ENCODE measurements at regions not wholly inside any gene's neighbourhood (a gene's known extent, or its start where the extent isn't known, plus 50 kb on each side); places are given as distances from the start of the nearest gene placed in this dataset.
A peak's percentile ranks its signal among the peaks of the same experiment; 100 is the strongest.
"Not testable (repeated sequence)": the region's sequence is repeated elsewhere in the genome, so short reads cannot be mapped to it uniquely, and the experiment has no call there.

DNA sequence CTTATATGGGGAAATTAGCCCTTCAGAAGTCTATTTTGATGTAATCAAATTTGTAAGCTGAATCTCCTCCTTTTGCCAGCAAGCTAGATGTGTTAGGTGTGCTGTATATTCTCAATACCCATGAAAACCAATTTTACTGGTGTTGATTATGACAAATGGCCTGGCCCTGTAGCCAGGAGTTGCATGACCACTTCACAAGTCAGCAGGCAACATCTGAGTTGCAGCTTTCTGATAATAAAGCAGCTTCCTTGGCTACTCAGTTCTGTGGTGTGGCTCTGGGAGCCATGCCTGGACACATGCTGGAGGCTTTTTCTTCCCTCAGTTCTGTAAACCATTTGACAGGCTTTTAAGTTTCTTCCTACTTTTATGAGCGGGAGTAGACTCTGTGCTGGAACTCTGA lies 154.1 kb upstream of the CXCL13 start:
- DNase-seq = no peak

DNA sequence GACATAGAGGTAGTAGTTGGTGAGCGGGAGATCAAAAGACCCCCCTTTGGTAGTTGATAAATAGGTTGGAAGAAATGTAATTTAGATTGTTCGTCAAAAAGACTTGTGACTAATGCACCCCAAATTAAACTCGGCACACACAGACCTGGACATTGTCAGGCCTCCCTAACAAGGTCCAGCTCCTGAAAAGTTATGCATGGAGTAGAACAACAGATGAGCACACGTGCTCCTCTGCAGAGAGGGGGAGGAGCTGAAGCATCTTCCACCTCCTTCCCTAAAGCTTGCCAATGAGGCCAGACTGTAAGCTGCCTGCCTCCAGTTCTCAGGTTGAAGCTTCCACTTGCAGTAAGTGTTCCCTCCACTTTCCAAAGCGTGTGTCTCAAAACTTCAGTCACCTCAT lies 153.5 kb upstream of the CXCL13 start:
- not testable (repeated sequence) for DNase-seq

DNA sequence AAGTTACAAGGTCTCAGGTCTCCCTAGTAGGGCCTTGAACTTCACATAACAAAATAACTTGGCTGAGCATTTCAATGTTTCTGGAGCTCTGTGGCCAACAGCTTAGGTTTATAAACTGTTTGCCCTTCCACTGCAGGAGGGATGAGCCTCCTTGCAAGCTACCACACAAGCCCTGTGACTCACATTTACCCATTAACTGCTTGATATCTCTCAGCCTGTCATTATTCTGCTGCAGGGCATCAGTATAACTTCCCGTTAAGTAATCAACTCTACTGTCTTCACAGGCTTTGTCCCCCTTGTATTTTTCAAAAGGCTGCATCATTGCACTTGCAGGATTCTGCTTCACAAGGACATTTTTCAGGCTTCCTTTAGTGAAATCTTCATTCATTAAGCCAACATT lies 151.7 kb upstream of the CXCL13 start:
- DNase-seq = no peak

DNA sequence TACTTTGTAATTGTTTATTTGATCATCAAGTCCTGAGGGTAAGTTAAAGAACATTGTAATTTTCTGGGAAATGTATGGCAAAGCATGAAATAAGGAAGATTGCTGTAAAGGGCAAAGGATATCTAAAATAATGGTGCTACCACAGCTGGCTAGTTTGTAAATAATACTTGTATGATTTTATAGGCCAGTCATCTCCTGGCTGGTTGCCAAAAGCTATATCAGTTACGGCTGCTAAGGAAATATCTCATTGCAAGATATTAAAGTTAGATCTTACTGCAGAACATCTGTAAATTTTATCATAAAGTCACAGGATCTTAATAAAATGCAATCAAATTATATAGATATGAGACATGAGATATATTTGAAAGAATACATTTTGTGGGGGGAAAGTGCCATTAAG lies 150.8 kb upstream of the CXCL13 start:
- peak; percentile 58 for DNase-seq

DNA sequence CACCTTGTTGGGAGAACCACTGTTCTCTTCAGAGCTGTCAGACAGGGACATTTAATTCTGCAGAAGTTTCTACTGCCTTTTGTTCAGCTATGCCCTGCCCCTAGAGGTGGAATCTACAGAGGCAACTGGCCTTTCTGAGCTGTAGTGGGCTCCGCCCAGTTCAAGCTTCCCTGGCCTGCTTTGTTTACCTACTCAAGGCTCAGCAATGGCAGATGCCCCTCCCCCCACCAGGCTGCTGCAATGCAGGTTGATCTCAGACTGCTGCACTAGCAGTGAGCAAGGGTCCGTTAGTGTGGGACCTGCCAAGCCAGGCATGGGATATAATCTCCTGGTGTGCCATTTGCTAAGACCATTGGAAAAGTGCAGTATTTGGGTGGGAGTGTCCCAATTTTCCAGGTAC lies 141.5 kb upstream of the CXCL13 start:
- peak; percentile 28 for DNase-seq

DNA sequence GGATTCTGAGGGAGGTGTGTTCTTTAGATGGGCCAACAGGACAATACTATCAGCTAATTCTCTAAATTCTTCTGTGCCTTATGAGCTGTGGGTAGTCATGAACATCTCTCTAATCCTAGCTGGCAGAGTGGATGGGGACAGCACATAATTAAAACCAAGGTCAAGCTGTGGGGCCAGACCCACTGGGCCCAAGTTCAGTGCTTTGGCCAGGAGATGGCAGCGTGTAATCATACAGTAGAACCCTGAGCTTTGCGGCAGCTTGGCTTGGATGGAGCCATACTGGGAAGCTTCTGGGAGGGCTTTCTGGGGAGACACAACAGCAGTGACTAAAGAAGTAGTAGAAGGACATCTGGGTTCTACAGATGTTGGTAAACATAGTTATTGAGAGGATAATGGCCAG lies 140.3 kb upstream of the CXCL13 start:
- DNase-seq = peak; percentile 67

DNA sequence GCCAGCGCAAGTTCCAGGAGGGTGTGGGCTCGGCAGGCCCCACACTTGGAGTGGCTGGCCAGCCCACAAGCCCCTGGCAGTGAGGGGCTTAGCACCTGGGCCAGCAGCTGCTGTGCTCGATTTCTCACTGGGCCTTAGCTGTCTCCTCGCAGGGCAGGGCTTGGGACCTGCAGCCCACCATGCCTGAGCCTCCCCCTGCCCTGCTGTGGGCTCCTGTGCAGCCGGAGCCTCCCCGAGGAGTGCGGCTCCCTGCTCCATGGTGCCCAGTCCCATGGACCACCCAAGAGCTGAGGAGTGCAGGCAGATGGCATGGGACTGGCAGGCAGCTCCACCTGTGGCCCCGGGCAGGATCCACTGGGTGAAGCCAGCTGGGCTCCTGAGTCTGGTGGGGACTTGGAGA lies 139.2 kb upstream of the CXCL13 start:
- DNase-seq = no peak

DNA sequence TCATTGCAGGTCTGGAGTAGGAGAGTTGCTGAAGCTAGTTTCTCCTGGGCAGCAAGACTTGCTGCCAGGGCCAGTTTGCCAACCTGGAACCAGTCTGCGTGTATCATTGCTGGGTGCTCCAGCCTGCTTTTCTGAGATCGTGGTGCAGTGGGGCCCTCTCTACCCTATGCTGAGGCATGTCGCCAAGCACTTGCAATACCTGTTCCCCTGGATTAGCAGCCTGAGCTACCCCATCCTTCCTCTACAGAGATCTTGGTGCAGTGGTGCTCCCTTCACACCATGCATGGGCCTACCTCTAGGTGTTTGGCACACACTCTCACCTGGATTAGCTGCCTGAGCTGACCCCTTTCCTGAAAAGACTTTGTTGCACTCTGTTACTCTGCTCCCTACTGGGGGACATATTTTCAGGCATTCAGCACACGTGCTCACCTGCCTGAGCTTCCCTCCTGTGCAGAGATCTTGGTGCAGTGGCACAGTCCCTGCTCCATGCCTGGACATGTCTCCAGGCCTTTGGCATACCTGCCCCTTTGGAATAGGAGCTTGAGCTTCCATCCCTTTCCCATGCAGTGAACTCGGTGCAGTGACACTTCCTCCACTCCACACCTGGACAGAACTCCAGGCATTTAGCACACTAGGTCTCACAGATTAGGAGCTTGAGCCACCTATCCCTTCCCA lies 133.7 kb upstream of the CXCL13 start:
- DNase-seq = peak; percentile 5

DNA sequence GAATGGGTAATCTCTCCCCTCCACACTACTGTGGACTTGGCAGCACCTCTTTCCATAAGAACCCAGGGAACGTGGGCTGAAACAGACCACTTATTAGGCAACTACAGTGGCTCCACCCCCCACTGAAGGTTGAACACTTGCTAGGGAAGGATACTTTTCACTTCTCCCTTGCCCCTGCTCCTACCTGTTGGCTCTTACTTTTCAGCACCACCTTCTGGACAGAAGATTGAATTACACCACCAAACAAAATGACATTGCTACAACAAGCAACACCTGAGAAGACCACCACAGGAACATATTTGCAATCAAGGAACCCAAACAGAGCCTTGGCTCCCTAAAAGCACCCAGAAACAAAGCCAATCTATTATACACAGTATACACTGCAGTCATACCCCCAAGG lies 132.1 kb upstream of the CXCL13 start:
- DNase-seq = peak; percentile 36

DNA sequence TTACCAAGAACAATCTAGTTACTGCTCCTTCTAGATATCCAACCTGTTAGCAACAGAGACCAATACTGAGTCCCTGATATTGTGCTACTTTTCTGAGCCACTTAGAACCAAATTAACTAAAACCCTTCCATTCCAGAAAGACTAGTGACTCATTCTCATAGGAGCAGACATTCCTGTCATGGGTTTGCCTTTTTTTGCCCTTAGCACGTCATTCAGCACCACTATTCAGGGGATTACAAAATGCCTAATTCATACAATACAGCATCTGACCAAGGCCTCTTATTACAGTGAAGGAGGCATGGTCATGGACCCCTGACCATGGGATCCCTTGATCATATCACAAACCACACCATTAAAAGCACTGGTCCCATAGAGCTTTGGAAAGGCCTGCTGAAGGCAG lies 123.8 kb upstream of the CXCL13 start:
- no peak for DNase-seq

DNA sequence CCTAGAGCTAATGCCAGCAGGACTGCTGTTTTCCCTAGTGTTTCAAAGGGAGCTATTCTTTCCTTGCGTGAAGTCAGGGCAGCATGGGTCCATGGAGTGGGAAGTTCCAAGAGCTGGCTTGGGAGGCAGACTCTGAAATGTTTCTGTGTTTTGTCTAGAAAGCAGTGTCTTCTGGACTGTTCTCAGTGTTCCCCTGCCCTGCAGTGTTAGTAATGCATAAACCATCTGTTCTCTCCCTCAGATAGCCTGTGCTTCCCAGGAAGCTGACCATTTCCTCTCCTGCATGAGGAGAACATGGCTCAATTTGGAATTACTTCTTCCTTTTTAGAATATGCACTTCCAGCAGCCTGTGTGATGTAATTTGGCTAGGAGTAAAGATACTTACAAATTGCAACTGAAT lies 116.7 kb upstream of the CXCL13 start:
- DNase-seq = no peak

DNA sequence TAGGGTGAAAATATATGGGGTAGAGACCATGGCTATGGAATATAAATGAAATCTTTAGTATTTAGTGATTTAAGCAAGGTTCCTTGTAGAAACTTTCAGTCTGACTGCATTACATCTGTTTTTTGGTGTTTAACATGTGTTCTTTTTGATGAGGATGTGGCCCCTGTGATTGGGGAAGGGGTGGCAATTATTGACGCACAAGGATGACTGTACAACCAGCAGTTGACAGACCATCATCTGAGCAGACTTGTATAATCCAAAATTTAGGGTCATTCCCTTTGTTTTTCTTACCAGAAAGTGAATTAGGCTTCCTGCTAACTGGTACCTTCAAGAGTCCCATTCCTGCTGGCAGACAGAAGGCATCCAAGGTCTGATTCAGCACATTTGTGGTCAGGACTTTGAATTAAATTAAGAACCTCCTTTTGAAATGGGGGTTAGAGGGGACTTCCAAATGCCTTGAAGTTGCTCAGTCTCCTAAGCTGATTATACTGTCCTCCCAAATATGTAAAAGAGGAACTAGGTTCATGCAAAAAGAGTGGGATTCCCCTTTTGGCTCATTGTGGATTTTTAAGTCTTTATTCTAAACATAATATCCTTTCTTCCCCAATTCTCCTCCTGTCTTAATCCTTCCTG lies 112.4 kb upstream of the CXCL13 start:
- no peak for DNase-seq

DNA sequence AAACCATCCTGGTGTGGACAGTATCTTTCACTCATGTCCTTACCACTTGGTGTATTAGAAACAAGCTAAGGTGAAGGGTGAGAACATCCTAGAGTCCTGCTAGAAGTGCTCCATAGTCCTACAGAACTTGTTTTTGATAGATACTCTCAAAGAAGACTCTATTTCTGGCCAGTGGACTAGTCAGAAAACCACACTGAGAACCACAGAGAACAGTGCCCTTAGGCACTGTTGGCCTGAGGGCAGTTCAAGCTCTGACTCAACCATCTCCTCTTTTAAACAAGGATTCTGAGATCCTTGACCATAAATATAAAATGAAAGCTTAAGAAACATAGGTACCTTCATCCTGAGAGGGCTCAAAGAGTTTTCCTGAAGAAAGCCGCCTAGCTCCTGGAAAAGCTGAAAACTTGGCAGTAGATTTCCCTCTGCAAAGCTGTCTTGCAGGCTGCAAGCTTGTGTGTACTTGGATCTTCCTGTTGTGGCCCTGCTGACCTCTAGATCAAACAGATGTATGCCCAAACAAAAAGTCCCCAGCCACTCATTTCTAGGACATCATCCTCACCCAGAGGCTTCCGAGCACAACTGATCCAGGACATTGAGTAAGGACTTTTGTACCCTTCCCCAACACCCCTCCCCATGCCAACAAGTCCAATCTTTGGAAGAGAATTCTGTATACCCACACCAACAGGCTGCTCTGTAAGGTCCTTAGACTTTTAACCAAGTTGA lies 111.6 kb upstream of the CXCL13 start:
- no peak for DNase-seq

DNA sequence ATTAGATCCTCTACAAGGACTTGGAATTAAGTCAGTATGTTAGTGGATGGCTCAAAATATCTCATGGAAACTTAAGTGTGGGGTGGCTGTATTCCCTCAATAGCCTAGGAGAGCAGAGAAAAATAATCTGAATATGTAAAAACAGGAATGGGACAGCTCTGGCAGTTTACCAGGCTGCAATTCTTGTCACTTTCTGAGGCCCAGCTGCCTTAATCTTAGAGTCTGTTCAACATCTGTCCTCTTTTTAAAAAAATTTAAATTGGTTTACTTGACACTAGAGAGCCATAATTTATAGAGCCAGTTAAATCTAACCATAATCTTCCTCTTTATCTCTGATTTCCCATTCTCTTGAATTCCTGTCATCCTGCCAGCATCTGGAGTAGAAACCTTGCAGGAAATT lies 109.2 kb upstream of the CXCL13 start:
- DNase-seq = no peak

DNA sequence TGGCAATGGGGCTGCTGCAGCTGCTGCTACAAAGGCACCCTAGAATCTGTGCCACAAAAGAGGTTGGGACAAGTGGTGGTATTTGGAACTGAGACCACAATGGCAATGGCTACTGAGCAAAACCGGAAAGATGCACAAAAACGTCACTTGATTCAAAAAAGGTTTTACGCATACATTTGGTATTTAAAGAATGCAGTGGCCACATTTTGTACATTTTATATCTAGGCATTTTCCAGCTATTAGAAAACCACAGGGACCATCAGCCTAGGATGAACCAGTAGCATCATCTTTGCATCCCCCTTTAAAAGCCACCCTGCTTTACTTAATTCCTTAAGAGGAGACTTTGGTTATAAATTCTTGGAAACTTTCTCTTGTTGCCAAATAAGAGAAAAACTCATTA lies 104.8 kb upstream of the CXCL13 start:
- no peak for DNase-seq

DNA sequence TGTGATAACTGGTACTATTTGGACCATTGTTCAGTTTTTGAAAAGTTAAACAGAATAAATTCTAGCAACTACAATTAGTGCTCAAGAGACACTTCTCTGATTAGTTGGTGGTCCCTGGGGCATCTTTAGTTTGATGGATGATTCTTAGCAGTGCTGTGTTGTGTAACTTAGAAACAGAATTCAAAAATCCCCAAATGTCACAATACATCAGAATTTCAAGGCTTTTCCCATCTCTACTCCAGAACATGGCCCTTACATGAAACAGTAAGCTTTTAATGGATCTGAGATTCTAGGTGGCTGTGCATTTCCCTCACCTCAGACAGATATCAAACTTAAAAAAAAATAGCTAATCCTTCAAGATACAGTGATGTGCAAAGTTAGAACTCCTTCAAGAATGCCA lies 104.4 kb upstream of the CXCL13 start:
- DNase-seq = no peak

DNA sequence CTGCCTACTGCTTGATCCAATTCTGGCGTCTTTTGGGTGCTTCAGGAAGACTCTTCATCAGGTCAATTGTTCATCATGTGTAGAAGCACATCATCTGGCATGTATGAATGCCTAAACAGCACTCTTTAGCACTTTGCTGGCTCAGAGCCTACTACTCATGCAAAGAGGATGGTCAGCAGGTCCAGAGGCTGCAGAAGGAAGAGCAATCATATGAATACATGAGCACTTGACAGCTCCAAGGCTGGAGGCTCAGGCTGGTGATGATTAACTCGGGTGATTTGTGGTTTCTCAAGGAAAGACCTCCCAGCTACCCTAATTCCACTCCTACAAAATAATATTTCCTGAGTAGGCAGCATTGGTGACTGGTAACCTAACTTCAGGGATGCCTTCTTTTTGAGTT lies 103.8 kb upstream of the CXCL13 start:
- peak; percentile 2 for DNase-seq

DNA sequence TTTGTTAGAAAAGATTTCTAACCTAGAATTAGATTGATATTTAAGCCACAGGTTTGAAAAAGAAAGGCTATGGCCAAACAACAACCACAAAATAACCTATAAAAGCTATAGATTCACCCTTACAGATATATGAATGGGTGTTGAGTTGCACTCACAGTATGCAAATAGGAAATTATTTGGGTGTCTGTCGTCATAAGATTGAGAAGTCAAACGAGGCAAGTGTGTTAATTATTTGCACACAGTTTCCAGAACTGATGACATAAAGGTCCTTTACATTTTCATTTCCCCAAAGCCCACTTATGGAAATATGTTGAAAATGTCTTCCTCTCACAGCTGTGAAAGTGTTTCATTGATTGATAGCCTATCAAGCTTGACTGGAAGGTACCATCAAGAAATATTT lies 101.2 kb upstream of the CXCL13 start:
- DNase-seq = no peak

DNA sequence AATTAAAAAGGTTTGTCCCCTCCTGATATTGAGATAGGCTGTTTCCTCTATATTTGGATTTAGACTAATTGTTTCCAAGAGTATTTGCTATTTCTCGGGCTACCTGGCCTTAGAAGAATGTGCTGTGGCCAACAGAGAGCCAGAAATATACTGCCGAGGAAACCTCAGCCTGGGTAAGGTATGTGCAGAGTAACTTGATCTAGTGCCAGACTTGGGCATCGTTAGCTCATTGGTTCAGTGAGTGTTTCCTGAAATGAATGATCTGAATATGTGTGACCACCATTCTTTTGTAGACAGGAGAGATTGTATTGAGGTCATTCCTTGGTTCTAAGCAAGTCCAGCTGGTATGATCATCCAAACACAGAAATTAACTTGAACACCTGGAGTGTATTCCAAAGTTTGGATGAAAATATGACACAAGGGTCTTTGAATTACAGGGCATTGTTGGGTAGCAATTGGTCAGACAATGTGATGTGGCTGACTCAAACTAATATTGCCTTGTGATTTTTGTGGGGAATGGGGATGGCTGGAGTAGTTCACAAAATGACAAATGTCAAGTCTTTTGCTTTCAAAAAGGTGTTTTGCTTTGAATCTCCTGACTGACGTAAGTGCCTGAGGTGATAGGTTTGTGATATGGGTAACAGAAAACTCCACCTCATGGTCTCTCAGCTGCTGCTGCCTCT lies 100.2 kb upstream of the CXCL13 start:
- no peak for DNase-seq

DNA sequence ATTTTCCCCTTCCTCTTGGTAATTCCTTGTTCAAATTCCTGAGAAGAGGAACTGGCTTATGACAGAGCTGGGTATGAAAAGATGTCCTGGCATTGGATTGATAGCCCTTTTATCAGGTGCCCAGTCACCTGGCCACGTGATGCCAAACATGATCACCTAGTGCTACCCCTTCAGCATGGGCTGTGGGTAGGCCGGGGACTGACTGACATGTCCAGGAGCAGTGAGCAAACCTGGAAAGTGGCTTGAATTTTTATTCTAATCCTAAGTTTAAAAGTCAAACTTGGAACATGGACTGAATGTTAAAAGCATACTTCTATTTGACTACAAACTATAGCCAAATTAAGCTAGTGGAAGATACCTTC lies 99.7 kb upstream of the CXCL13 start:
- no peak for DNase-seq

DNA sequence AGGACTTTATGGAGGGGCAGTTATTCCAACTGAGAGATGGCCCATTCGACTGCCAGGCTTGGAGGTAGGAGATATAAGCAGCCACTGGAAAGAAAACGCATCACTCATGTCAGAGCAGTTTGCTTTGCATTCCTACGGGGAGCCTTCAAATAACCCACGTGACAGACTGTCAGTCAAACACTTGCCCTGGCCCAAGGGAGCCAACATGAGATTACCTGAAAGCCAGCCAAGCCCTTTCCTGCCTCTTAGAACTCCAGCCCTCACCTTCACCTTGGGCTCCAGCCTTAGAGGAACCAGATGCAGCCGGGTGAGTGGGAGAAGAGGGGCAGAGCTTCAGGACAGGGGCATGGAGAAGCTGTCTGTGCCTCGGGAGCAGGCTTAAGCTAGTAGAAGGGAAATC lies 95.3 kb upstream of the CXCL13 start:
- DNase-seq = no peak

DNA sequence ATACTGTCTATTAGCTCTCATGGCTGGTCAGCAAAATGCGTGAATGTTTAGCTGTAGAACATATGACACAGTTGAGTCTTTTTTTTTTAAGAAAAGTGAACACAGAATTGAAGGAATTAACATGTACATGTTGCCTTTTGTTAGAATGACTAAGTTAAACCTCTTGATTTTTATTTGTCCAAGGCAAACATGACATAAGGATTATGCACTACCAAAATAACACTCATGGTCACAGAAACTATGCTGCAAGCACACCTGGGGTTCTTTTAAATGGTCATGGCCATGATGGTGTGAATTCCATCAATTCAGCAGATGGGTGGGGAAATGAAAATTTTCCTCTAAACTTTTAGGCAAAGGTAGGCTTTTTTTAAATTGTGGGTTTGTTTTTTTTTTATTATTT lies 80.1 kb upstream of the CXCL13 start:
- DNase-seq = peak; percentile 75

DNA sequence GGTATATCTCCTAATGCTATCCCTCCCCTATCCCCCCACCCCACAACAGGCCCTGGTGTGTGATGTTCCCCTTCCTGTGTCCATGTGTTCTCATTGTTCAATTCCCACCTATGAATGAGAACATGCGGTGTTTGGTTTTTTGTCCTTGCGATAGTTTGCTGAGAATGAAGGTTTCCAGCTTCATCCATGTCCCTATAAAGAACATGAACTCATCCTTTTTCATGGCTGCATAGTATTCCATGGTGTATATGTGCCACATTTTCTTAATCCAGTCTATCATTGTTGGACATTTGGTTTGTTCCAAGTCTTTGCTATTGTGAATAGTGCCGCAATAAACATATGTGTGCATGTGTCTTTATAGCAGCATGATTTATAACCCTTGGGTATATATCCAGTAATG lies 77.7 kb upstream of the CXCL13 start:
- not testable (repeated sequence) for DNase-seq

DNA sequence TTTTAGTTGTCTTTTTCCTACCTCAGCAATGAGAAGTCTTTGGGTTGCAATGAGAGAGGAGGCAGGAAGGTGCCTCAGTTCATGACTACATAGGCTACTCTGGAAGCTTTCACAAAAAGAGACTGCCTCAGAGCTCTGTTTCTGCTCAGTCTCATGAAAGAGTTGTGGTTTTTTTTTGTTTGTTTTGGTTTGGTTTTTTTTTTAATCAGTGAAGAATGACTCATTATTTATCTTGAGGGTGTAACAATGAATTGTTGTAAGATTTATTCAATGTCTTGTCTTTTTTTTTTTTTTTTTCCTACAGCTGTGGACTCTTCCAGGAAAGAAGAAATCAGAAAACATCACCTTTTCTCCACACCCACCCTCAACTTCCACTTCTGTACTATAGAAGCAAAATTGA lies 67.5 kb upstream of the CXCL13 start:
- DNase-seq = peak; percentile 72
